SJCRH30 (cell line): ENCODE measurements at regions not wholly inside any gene's neighbourhood (a gene's known extent, or its start where the extent isn't known, plus 50 kb on each side); places are given as distances from the start of the nearest gene placed in this dataset.

Source experiments
- DNase-seq, 2 experiments: peaks; one replicate each; pipeline ENCODE4 v3.0.0-alpha.2; 2015 to 2020
- H3K27ac ChIP-seq: fragments of 250-450 bp; sonication (Bioruptor Pico); 2 replicates; pipeline ENCODE4 v1.5.1; 2020; ENCODE audit warnings: mild to moderate bottlenecking, moderate library complexity
- H3K27me3 ChIP-seq: fragments of 250-450 bp; sonication (Bioruptor Pico); 2 replicates; pipeline ENCODE4 v1.5.1; 2020; ENCODE audit warnings: mild to moderate bottlenecking, moderate library complexity
- H3K36me3 ChIP-seq: fragments of 250-450 bp; sonication (Bioruptor Pico); 2 replicates; pipeline ENCODE4 v1.5.1; 2020; ENCODE audit warnings: mild to moderate bottlenecking, moderate library complexity
- H3K4me1 ChIP-seq: fragments of 250-450 bp; sonication (Bioruptor Pico); 2 replicates; pipeline ENCODE4 v1.5.1; 2020; ENCODE audit warnings: mild to moderate bottlenecking, moderate library complexity
- H3K4me3 ChIP-seq: fragments of 250-450 bp; sonication (Bioruptor Pico); 2 replicates; pipeline ENCODE4 v1.5.1; 2020; ENCODE audit warnings: mild to moderate bottlenecking, moderate library complexity
- H3K9me3 ChIP-seq: fragments of 250-450 bp; sonication (Bioruptor Pico); replicated peaks from 2 replicates; pipeline ENCODE4 v1.5.1; 2020; ENCODE audit warnings: mild to moderate bottlenecking, moderate library complexity

- H3K4me3 ChIP-seq = no peak overlapping the region
- 0 out of 2 replicates have a peak, but pooled peaks cover 6% of the 10 kb centered on the region for H3K27me3 ChIP-seq
- H3K4me1 ChIP-seq = no peaks in the 10 kb centered on the region
- DNase-seq = no peak
- no peak overlapping the region for H3K27ac ChIP-seq
- peaks cover 4% of the 10 kb centered on the region for H3K9me3 ChIP-seq
- no peaks in the 10 kb centered on the region for H3K36me3 ChIP-seq
Measured at GRCh38 chr22:48323746-48324145, 1503.9 kb downstream of the BRD1 start.

DNA sequence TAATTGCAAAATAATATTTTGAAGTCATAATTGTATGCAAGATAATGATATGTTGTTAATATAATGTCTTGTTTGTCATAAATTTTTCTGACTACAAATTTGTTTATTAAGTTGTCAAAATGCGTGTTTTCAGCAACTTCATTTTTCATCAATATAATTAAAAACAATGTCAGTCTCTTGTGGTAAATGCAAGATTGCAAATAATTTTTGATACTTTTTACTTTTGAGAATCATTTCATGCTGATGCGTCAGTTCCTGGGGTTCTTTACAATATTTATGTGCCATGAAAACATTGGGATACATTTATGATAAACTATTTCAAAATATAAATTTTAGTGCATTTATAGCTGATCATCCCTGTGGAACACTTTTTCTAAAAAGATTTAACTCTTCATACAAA is 1504.8 kb downstream of the BRD1 start:
- Histone ChIP-seq H3K4me3 (no peak overlapping the region), H3K9me3 (peaks cover 4% of the 10 kb centered on the region), H3K27me3 (peaks cover 11% of the 10 kb centered on the region; the same call in 1 of the 2 replicates), H3K4me1 (no peaks in the 10 kb centered on the region), H3K36me3 (no peaks in the 10 kb centered on the region), H3K27ac (no peak overlapping the region)
- DNase-seq = no peak

DNA sequence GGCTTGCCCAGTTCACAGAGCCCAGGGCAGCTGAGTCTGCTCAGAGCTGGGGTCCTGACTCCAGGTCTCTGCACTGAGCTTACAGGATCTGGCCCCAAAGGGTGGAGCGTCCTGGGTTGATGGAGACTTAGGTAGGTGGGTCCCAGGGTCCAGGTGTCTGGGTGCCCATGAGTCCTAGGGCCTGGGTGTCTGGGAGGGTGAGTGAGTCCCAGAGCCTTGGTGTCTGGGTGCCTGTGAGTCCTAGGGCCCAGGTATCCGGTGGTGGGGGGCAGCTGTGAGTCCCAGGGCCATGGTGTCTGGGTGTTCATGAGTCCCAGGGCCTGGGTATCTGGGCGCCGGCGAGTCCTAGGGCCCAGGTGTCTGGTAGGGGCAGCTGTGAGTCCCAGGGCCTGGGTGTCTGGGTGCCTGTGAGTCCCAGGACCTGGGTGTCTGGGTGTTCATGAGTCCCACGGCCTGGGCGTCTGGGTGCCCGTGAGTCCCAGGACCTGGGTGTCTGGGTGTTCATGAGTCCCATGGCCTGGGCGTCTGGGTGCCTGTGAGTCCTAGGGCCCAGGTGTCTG is 1505.6 kb downstream of the BRD1 start:
- Histone ChIP-seq H3K36me3 (no peaks in the 10 kb centered on the region), H3K9me3 (peaks cover 4% of the 10 kb centered on the region), H3K27me3 (peaks cover 11% of the 10 kb centered on the region; the same call in 1 of the 2 replicates), H3K4me3 (no peak overlapping the region), H3K4me1 (no peaks in the 10 kb centered on the region), H3K27ac (no peak overlapping the region)
- DNase-seq = no peak

DNA sequence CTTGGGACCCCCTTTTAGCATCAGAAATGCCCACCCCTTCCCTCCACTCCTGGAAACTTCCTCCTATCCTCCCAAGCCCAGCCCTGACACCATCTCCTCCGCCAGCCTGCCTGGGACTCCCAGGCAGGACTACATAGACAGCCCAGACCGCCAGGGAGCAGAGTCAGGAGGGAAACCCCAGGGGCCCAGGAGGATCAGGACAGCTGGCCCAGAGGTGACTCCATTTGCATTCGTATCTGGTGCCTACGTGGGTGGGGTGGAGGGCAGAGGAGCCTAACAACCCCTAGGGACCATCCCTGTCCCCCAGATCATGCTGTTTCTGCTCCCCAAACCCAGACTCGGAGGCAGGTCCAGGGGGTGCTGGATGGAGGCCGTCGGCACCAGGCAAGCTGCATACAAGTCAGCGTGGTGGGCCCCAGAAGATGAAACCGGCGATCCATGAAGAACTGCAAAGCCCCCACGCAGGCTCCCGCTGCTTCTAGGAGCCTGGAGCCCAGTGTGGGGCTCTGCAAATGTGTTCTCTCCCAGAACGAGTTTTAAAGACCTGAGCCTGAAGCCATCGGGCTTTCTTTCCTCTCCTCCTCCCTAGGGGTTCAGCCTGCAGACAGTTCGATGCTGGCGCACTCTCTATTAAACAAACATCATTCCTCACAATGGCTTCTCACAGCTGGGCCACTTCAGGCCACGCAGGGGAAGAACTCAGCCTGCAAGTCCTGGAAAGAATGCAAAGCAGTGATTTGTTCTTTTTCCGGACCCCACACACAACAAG is 1506.8 kb downstream of the BRD1 start:
- DNase-seq = no peak
- H3K9me3 ChIP-seq = peaks cover 4% of the 10 kb centered on the region
- H3K27ac ChIP-seq = no peak overlapping the region

GRCh38 chr22:48320048-48320682 is 1507.5 kb downstream of the BRD1 start:
- peaks cover 16% of the 10 kb centered on the region for H3K27me3 ChIP-seq
- H3K27ac ChIP-seq = no peak overlapping the region
- peaks cover 4% of the 10 kb centered on the region for H3K9me3 ChIP-seq
- H3K4me1 ChIP-seq = no peaks in the 10 kb centered on the region
- no peaks in the 10 kb centered on the region for H3K36me3 ChIP-seq
- no peak overlapping the region for H3K4me3 ChIP-seq
- no peak for DNase-seq

More for the DNA sequence above, 1506.8 kb downstream of the BRD1 start:
- H3K27me3 ChIP-seq = peaks cover 15% of the 10 kb centered on the region
- no peak overlapping the region for H3K4me3 ChIP-seq
- H3K36me3 ChIP-seq = no peaks in the 10 kb centered on the region
- H3K4me1 ChIP-seq = no peaks in the 10 kb centered on the region

- no peak for DNase-seq
- peaks cover 17% of the 10 kb centered on the region for H3K27me3 ChIP-seq
- H3K27ac ChIP-seq = no peak overlapping the region
- H3K4me1 ChIP-seq = no peaks in the 10 kb centered on the region
- no peak overlapping the region for H3K4me3 ChIP-seq
- H3K36me3 ChIP-seq = no peaks in the 10 kb centered on the region
- H3K9me3 ChIP-seq = peaks cover 3% of the 10 kb centered on the region
Measured at GRCh38 chr22:48319321-48320047, 1508.2 kb downstream of the BRD1 start.

DNA sequence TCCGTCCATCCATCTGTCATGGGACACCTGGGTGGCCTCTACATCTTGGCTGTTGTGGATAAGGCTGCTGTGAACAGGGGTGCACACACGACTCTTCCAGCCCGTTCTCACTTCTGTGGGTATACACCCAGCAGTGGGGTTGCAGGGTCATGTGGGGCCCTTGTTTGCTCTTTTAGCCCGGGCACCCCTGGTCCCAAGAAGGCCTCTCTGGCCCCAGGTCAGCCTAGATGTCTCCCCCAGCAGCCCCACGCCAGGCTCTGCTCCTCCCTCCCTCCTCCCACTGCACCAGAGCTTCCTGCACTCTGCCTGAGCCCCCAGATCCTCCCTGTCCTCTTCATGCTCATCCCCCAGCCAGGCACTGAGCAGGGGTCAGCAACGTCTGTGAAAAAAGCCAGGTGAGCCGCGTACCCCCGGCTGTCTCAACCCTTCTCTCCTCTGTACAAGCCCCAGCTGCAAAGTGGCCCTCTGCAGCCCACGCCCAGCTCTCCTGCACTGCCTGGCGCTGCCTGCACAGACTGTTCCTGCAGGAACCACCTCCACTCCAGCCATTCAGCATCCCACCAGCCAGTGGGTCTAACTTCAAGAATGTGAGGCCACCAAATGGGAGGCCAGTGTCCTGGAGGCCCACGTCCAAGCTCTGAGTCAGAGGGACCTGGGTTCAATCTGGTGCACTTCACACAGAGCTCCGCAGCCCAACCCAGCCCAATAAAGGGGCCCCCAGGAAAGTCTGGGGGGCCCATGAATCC is 1508.9 kb downstream of the BRD1 start:
- Histone ChIP-seq H3K9me3 (peaks cover 3% of the 10 kb centered on the region; the same call in 1 of the 2 replicates), H3K27me3 (peaks cover 20% of the 10 kb centered on the region), H3K4me1 (no peaks in the 10 kb centered on the region), H3K27ac (no peak overlapping the region), H3K4me3 (no peak overlapping the region), H3K36me3 (no peaks in the 10 kb centered on the region)
- DNase-seq = peak in 1 of 2 experiments; percentile 1

- Histone ChIP-seq H3K36me3 (no peaks in the 10 kb centered on the region), H3K4me3 (no peak overlapping the region), H3K27me3 (peaks cover 20% of the 10 kb centered on the region), H3K27ac (no peak overlapping the region), H3K9me3 (peaks cover 3% of the 10 kb centered on the region; the same call in 1 of the 2 replicates), H3K4me1 (no peaks in the 10 kb centered on the region)
- DNase-seq = no peak
Measured at GRCh38 chr22:48318173-48318572, 1509.5 kb downstream of the BRD1 start.

- H3K9me3 ChIP-seq = peaks cover 3% of the 10 kb centered on the region; the same call in 1 of the 2 replicates
- H3K4me3 ChIP-seq = no peak overlapping the region
- no peak overlapping the region for H3K27ac ChIP-seq
- H3K27me3 ChIP-seq = peaks cover 20% of the 10 kb centered on the region
- H3K36me3 ChIP-seq = no peaks in the 10 kb centered on the region
- no peaks in the 10 kb centered on the region for H3K4me1 ChIP-seq
- peak in 1 of 2 experiments; percentile 1 for DNase-seq
Measured at GRCh38 chr22:48316257-48317250, 1511.1 kb downstream of the BRD1 start.

DNA sequence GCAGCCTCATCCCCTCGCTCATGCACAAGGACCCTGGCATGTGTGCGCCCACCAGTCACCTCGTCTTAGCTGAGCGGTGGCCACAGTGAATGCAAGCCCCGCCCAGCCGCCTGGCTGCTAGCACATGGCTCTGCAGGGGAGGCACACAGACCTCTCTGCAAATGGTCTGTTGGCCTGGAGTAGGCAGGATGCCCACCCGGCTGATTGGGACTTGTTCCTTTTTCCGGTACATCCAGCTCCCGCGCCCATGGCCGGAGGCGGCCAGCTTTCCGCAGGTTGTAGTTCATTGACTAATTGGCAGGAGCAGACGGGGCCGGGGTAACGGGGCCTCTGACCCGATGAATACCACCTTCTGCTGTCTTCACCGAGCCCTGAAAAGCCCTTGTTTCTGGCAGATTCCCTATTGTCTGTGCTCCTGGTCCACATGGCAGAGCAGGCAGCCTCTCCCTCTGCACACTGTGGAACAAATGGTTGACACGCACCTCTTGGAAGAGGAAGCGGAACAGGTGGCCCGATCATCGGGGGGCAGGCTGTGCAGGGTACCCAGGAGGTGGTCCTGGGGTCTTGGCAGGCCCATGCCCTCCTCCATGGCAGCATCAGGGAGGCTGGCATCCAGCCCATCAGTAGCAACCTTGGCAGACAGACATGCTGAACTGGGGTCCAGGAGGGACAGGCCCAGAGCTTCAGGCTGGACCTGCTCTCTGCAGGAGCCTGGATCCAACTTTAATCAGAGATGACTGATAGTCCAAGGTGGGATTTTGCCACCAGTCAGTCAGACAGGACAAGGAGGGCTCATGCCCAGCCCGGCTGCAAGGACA is 1512.0 kb downstream of the BRD1 start:
- peaks cover 3% of the 10 kb centered on the region; the same call in 1 of the 2 replicates for H3K9me3 ChIP-seq
- no peaks in the 10 kb centered on the region for H3K36me3 ChIP-seq
- H3K27me3 ChIP-seq = peaks cover 16% of the 10 kb centered on the region
- no peak overlapping the region for H3K27ac ChIP-seq
- H3K4me1 ChIP-seq = no peaks in the 10 kb centered on the region
- no peak overlapping the region for H3K4me3 ChIP-seq
- DNase-seq = peak in 1 of 2 experiments; percentile 1

DNA sequence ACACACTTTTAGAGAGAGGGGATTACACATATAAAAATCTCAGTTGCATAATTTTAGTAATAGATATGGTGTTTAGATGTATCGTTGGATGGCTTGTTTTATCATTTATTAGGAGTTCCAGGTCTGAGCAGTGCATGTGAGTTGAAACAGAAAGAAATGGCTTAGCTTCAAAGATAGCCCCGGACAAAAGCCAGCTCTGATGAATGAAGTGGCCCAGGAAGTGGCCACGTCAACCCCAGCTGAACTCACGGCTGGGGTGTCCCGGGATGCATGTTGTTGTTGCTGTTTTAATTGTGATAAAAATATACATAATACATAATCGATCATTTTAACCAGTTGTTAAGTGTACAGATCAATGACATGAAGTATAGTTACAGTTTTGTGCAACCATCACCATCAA is 1513.6 kb downstream of the BRD1 start:
- Histone ChIP-seq H3K9me3 (peaks cover 3% of the 10 kb centered on the region; the same call in 1 of the 2 replicates), H3K27me3 (peaks cover 13% of the 10 kb centered on the region), H3K36me3 (no peaks in the 10 kb centered on the region), H3K4me3 (no peak overlapping the region), H3K27ac (no peak overlapping the region), H3K4me1 (no peaks in the 10 kb centered on the region)
- DNase-seq = no peak

GRCh38 chr22:48313175-48313830 is 1514.4 kb downstream of the BRD1 start:
- Histone ChIP-seq H3K9me3 (peaks cover 3% of the 10 kb centered on the region; the same call in 1 of the 2 replicates), H3K27me3 (peaks cover 16% of the 10 kb centered on the region), H3K36me3 (no peaks in the 10 kb centered on the region), H3K27ac (no peak overlapping the region), H3K4me1 (no peaks in the 10 kb centered on the region), H3K4me3 (no peak overlapping the region)
- DNase-seq = no peak
